ENCODE measurements at regions not wholly inside any gene's neighbourhood (a gene's known extent, or its start where the extent isn't known, plus 50 kb on each side); places are given as distances from the start of the nearest gene placed in this dataset.
A peak's percentile ranks its signal among the peaks of the same experiment; 100 is the strongest.
"Not testable (repeated sequence)": the region's sequence is repeated elsewhere in the genome, so short reads cannot be mapped to it uniquely, and the experiment has no call there.

DNA sequence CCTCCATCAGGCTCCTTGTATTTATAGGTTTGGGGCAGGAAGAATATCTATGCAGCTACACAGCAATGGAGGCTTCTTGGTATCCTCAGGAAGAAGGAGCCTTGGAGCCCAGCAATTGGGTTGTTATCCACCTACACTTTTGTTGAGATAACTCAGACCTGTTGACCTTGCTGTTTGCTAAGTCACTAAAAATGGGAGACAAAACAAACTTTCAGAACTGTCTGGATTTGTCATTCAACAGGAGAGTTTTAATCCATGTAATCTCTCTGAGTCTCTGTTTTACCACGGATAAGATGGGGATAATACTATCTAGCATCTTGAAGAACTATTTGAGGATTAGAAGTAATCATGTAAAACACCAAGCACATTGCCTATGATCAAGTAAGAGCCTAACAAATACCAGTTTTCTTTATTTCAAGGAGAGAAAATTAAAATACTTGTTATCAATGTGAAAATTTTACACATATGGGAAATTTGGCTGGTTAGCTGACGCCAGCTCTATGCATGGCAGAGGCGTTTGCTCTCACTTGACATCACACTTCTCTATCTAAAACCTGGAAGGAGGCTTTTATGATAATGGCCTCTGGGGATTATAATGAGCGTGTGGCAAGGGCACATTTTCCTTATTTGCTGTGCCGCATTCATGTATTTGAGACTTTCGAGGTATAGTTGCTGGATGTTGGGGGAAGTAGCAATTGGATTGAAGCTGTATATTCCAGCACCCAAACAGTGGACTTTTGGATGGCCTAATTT is 215.6 kb downstream of the PDCD6IP start:
- no peak for DNase-seq

GRCh38 chr3:34015204-34016142 is 217.0 kb downstream of the PDCD6IP start:
- peak; percentile 16 for DNase-seq

DNA sequence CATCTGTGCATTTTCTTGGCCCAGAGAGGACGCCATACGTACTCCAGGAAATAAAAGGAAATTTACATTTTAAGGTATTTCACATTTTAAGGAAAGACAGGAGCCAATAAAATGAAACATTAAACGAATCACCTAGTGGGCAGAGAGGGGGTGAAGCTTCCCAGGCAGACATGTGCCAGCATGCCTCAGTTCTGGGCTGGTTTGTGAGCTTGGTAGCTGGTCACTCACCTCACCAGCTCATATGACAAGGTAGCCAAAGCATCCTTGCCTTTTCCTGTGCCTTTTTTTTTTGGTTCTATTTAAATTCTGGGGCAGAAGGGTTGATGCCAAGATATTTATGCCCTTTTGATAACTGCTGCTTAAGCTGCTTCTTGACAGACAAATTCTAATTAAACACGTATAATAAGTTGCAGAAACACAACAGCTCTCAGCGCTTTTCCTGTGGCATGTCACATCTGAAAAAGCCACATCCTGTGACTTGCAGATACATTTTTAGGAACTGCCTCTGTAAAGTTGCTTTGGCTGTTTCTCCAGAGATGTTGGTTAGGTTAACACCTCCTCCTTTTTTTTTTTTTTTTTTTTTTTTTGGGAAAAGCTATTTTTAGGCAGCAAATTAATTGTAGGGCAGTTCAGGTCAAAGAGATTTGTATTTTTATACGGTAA is 218.6 kb downstream of the PDCD6IP start:
- DNase-seq, result no peak

GRCh38 chr3:34017757-34018156 is 219.3 kb downstream of the PDCD6IP start:
- no peak for DNase-seq

DNA sequence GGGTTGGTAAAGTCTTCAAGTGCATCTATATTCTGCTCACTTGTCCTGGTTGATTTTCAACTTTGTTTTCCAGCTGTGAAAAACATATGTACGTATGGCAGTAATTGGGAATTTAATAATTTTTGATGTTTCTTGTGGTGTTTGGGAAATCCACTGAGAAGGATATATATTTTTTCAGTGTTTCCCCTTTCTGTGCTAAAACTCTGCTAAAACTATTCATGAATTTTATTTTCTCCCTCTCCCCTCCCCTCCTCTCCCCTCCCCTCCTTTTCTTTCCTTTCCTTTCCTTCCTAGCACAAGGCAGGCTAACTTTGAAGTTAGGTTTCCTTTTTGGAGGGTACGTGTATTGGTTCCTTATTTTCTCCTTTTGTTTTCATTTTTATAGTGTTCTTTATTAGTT is 220.7 kb downstream of the PDCD6IP start:
- no peak for DNase-seq

- no peak for DNase-seq
These were observed 221.7 kb downstream of the PDCD6IP start for GRCh38 chr3:34020170-34020569.

DNA sequence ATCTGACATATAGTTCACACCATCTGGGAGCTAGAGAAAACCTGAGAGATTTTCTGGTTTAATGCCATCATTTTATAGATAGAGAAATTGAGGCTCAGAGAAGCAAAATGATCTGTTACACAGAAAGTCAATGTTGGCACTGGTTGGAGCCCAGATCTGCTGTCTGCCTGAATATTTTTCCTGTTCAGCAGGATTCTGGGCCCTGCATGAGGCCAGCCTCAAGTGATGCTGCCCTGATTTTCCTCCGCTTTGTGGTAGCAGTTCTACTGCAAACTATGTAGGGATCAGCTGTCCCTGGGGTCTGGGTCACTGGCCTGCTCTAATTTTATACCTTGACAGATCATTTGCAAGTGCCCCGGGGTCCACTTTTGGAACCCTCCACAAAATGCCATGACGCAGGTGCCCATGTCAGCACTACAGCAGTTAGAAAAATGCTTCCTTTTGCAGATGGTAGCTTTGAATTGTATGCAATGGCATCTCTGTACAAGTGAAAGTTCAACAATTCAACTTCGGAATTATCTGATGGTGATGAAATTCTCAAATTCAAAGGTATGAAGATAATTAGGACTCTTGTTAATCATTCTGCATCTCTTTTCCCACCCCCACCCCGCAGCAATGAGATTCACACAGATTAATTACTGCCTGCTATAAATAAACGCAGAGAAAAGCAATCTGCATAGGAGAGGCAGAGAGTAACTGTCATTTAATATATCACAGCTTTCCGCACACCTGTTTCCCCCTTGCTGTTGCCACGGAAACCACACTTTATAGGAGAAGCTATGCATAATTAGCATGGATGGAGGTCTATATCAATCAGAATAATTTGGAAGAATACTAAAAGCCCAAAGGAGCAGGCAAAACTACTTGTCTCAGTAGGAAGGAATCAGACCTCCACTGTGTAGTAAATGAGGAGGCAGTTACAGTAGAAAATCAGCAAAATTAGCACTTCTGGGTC is 222.6 kb downstream of the PDCD6IP start:
- DNase-seq, result no peak

DNA sequence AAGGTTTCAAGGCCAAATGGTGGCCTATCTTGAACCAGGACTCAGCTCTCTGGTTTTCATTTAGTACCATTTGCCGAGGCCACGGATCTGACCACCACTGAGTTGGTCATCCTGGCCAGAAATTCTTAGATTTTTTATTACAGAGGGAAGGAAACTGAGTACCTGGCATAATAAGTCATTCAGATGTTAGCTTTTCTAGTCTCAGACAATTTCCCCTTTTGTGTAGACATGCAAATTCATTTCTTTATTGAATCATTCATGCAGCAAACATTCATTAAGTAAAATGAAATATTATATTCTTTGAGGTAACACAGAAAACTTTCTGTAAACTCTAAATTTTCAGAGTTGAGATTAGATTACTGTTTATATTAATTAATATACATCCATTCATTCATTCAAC is 223.7 kb downstream of the PDCD6IP start:
- DNase-seq, result no peak

DNA sequence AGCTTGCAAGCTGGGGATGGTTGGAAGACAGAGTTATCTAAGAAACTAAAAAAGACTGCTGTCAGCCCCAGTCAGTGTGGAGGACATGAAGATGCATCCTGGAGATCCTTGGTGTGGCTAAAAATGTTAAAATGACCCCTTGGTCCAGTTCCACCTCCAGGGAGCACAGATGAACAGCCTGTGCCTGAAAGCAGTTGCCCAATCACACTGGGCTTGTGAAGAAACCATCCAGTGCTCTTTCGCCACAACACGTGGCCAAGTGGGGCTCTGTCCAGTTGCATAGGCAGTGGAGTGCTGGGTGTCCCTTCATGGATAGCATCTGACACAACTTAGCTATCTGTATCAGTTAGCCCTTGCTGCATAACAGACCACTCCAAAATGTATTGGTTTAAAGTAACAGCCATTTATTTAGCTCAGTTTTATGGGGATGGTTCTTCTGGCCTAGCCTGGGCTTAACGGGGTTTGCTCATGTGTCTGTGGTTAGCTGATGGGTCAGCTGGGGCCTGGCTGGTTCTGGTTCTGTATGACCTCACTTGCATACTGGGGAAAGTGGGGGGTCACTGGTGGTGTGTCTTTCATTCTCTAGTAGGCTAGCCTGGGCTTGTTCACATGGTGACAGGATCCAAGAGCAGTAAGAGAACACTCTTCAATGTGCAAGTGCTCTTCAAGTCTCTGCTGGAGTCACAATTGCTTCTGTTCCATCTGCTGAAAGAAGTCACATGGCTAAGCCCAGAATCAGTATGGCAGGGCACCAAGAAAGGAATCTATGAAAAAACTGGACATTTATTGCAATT is 226.2 kb downstream of the PDCD6IP start:
- DNase-seq, result no peak

DNA sequence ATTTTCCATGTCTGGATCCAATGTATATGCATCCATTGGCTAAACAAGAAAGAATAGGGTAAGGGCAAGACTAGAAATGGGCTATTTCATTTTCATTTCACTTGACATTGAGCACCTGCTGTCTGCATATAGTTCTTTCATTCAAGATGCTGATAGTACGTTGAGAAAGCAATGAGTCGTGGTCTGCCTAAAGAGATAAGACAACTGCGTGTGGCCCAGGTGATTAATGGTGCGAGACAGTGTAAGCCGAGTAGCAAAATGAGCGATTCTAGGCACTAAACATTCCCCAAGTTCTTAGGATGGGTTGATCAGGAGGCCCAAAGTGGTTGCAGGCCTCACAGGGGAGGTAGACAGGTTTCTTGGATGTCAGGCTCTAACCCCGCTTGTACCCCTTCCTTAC is 235.4 kb downstream of the PDCD6IP start:
- DNase-seq, result no peak

DNA sequence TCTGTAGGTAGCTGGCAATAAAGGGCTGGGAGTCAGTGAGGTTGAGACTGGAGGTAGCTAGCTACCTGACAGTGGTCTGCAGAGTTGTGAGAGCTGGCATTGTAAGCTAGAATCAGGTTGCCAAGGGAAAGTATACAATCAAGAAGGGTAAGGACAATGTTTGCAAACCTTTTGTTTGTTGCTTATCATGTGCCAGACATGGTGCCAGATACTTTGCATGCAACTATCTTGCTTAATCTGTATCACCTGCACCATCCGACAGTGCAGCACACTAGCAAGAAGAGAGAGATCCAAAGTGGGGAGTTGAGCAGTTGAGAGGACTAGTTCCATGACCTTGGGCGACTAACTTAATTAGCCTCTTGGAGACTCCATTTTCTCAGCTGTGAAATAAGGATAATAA is 236.4 kb downstream of the PDCD6IP start:
- no peak for DNase-seq

DNA sequence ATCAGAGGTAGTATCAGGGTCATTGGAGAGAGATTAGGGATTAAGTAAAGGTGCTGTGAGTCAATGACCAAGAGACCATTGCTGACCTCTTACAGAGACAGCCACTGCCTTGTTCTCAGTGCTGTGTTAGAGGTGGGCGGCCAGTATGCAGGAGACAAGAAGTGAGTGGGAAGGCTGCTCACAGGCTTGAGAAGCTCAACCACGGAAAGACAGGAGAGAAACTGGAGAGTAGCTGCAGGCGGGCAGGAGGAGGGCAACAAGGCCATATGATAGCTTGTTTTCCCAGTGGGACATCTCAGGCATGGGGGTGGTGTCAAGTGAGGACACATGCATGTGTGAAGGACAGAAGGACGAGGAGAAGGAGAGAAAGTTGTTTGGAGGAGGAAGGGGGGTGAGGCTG is 237.3 kb downstream of the PDCD6IP start:
- no peak for DNase-seq

- no peak for DNase-seq
These were observed 238.8 kb downstream of the PDCD6IP start for GRCh38 chr3:34037260-34037659.

GRCh38 chr3:34038131-34038530 is 239.7 kb downstream of the PDCD6IP start:
- no peak for DNase-seq

- no peak for DNase-seq
These were observed 247.7 kb downstream of the PDCD6IP start for GRCh38 chr3:34046154-34046553.

- no peak for DNase-seq
These were observed 255.2 kb downstream of the PDCD6IP start for GRCh38 chr3:34053626-34054025.

- DNase-seq, result no peak
These were observed 257.9 kb downstream of the PDCD6IP start for GRCh38 chr3:34056181-34056910.

GRCh38 chr3:34056951-34057390 is 258.5 kb downstream of the PDCD6IP start:
- peak; percentile 12 for DNase-seq

DNA sequence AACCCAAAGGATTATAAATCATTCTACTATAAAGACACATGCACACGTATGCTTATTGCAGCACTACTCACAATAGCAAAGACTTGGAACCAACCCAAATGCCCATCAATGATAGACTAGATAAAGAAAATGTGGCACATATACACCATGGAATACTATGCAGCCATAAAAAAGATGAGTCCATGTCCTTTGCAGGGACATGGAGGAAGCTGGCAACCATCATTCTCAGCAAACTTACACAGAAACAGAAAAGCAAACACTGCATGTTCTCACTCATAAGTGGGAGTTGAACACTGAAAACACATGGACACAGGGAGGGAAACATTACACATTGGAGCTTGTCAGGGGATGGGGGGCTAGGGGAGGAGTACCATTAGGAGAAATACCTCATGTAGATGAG is 262.6 kb downstream of the PDCD6IP start:
- not testable (repeated sequence) for DNase-seq

GRCh38 chr3:34065901-34066300 is 267.5 kb downstream of the PDCD6IP start:
- DNase-seq, result no peak

DNA sequence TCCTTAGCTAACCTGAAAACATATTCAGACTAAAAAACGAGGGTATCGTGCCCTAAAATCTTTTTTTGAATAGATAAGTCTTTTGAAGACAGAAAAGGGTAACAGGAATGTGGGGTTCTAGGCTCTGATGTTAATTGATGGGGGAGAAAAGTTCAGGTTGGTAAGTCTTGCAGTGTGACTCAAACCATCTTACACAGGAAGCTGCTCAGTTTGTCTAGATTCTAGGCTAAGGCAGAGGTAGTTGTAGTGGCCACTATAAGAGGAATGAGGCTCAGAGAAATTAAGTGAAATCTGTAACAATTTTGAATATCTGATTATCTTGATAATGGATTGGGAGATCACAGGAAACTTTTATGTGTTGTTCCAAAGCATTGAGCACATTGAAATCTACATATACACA is 267.9 kb downstream of the PDCD6IP start:
- no peak for DNase-seq
